HepG2 (cell line): ENCODE measurements at regions not wholly inside any gene's neighbourhood (a gene's known extent, or its start where the extent isn't known, plus 50 kb on each side); places are given as distances from the start of the nearest gene placed in this dataset.

Source experiments
- ATAC-seq: fragments of 200-7000 bp; cut with Tn5 transposase; 3 replicates; pipeline ENCODE4 v1.9.1; 2020; ENCODE audit warnings: mild to moderate bottlenecking, moderate library complexity
- BruUV-seq: library from RNA; stranded (reverse); fragments of 400-500 nt; replicated peaks from 2 replicates; lab custom pipeline; 2021; lab: Mats Ljungman, UMichigan
- CTCF ChIA-PET: fragments of 300-600 bp; formaldehyde crosslinking; extraction: SDS; loops from one replicate; lab custom pipeline; 2021; ENCODE audit warnings: low total read pairs, inconsistent platforms, low intra/inter-chr PET ratio; lab: Yijun Ruan, JAX
- POLR2A ChIA-PET: fragments of 350-600 bp; sonication (Branson Sonifier 250); formaldehyde crosslinking; loops from one replicate; lab custom pipeline; 2020; ENCODE audit warnings: antibody characterized with exemption, inconsistent platforms; lab: Yijun Ruan, JAX
- DNase-seq: peaks from one replicate; pipeline ENCODE4 v3.0.0-alpha.2; 2015; ENCODE audit warnings: low spot score
- FAIRE-seq: peaks from 3 replicates; lab custom pipeline; 2011; peaks lifted over from hg19 to GRCh38; lab: Jason Lieb, UNC
- H2AFZ ChIP-seq: one replicate; pipeline ENCODE4 v1.6.1; 2011; ENCODE audit warnings: low read length, inconsistent platforms
- H3K27ac ChIP-seq: fragments of 300-600 bp; 3 replicates; pipeline ENCODE4 v1.8.0; 2011; ENCODE audit warnings: mixed run types, mild to moderate bottlenecking, mixed read lengths, low read length, inconsistent platforms; ENCODE audit not compliant: insufficient read depth; ENCODE audit errors: extremely low read length
- H3K27me3 ChIP-seq, 2 experiments: fragments of 200-600 bp in 1 of 2; 2 replicates in 1 of 2; 3 replicates in 1 of 2; pipeline versions ENCODE4 v1.6.0 to v1.8.0; 2011; ENCODE audit warnings: low read length in 2 of 2, mild to moderate bottlenecking in 2 of 2, moderate library complexity in 2 of 2, inconsistent platforms in 1 of 2; ENCODE audit not compliant: insufficient read depth in 2 of 2, control insufficient read depth in 1 of 2
- H3K36me3 ChIP-seq, 2 experiments: fragments of 200-600 bp in 1 of 2; replicated peaks in 1 of 2; 2 replicates in 1 of 2; 3 replicates in 1 of 2; pipeline versions ENCODE4 v1.5.1 to v1.8.0; 2011; ENCODE audit warnings: low read length in 2 of 2, inconsistent platforms in 1 of 2; ENCODE audit not compliant: insufficient read depth in 2 of 2, control insufficient read depth in 1 of 2
- H3K4me1 ChIP-seq: 2 replicates; pipeline ENCODE4 v1.5.1; 2012; ENCODE audit warnings: low read length, inconsistent platforms; ENCODE audit not compliant: insufficient read depth
- H3K4me2 ChIP-seq: 2 replicates; pipeline ENCODE4 v1.6.0; 2011; ENCODE audit warnings: low read depth, low read length, inconsistent platforms
- H3K4me3 ChIP-seq, 3 experiments: fragments of 200-600 bp in 1 of 3; sonication (generic), shearing (Covaris generic) in 1 of 3; replicated peaks in 1 of 3; 2 replicates each; pipeline ENCODE4 v1.5.1; 2011 to 2016; ENCODE audit warnings: low read length in 3 of 3, inconsistent platforms in 2 of 3, low read depth in 2 of 3, mild to moderate bottlenecking in 2 of 3, control low read depth in 1 of 3, mixed read lengths in 1 of 3; ENCODE audit not compliant: insufficient read depth in 1 of 3
- H3K79me2 ChIP-seq: one replicate; pipeline ENCODE4 v1.6.1; 2011; ENCODE audit warnings: low read length, inconsistent platforms; ENCODE audit not compliant: insufficient read depth
- H3K9ac ChIP-seq: 2 replicates; pipeline ENCODE4 v1.6.0; 2011; ENCODE audit warnings: mild to moderate bottlenecking, low read depth, low read length, inconsistent platforms; ENCODE audit not compliant: insufficient read depth
- H3K9me3 ChIP-seq: 2 replicates; pipeline ENCODE4 v1.5.1; 2012; ENCODE audit warnings: mild to moderate bottlenecking, low read length
- H4K20me1 ChIP-seq: 2 replicates; pipeline ENCODE4 v1.6.0; 2011; ENCODE audit warnings: inconsistent platforms, mild to moderate bottlenecking, low read length, moderate library complexity; ENCODE audit not compliant: insufficient read depth
- CBFB ChIP-seq: sonication (generic); formaldehyde crosslinking; IDR thresholded peaks from 2 replicates; pipeline ENCODE4 v1.4.0; 2020; ENCODE audit warnings: missing genetic modification reagents
- CENPT ChIP-seq: sonication (generic); formaldehyde crosslinking; IDR thresholded peaks from 2 replicates; pipeline ENCODE4 v1.8.0; 2022; ENCODE audit warnings: low read depth, mild to moderate bottlenecking, moderate library complexity, missing genetic modification reagents
- RCOR2 ChIP-seq: IDR thresholded peaks from 2 replicates; pipeline ENCODE4 v1.6.1; 2016; ENCODE audit warnings: missing biosample characterization, missing genetic modification reagents
- THAP11 ChIP-seq: IDR thresholded peaks from 2 replicates; pipeline ENCODE4 v1.6.1; 2016; ENCODE audit warnings: missing biosample characterization, missing genetic modification reagents
- ZBTB7A ChIP-seq: sonication (generic); formaldehyde crosslinking; IDR thresholded peaks from 2 replicates; pipeline ENCODE4 v1.8.0; 2022; ENCODE audit warnings: mild to moderate bottlenecking, missing genetic modification reagents
- ZNF354B ChIP-seq: sonication (generic); formaldehyde crosslinking; IDR thresholded peaks from 2 replicates; pipeline ENCODE4 v1.8.0; 2022; ENCODE audit warnings: mild to moderate bottlenecking, missing genetic modification reagents
- ZNF446 ChIP-seq: sonication (generic); formaldehyde crosslinking; IDR thresholded peaks from 2 replicates; pipeline ENCODE4 v1.5.0; 2020; ENCODE audit warnings: mild to moderate bottlenecking, missing genetic modification reagents
- ZNF772 ChIP-seq: sonication (generic); formaldehyde crosslinking; IDR thresholded peaks from 2 replicates; pipeline ENCODE4 v1.5.0; 2020; ENCODE audit warnings: mild to moderate bottlenecking, missing genetic modification reagents
- WGBS: methylation state at CpG from one replicate; pipeline ENCODE4 v1.1.6; 2017; ENCODE audit warnings: low lambda C conversion rate; 5-methylcytosine and 5-hydroxymethylcytosine counted together
- in situ Hi-C: cut with HindIII; loops from 2 replicates; pipeline ENCODE4 v1.10.0; 2017; ENCODE audit warnings: low pct_unique_long_range_greater_than_20kb; ENCODE audit not compliant: extremely low pct_ligation_motif_present
- intact Hi-C: fragments of 100-400 bp; cut with micrococcal nuclease; formaldehyde crosslinking; loops from one replicate; pipeline ENCODE4 v1.10.0; 2022; ENCODE audit not compliant: unreplicated experiment
- TF ChIP-seq, protein P1 (sequence below): sonication (generic); formaldehyde crosslinking; IDR thresholded peaks from 2 replicates; pipeline ENCODE4 v1.4.0; 2020; ENCODE audit warnings: missing genetic modification reagents

GRCh38 chr21:37986000-37986399 lies 69.7 kb upstream of the KCNJ6 start (continued):
- TF ChIP-seq ZNF446 (CRISPR knock-in tag), result no peak
- no peak for TF ChIP-seq ZNF354B (CRISPR knock-in tag)

DNA sequence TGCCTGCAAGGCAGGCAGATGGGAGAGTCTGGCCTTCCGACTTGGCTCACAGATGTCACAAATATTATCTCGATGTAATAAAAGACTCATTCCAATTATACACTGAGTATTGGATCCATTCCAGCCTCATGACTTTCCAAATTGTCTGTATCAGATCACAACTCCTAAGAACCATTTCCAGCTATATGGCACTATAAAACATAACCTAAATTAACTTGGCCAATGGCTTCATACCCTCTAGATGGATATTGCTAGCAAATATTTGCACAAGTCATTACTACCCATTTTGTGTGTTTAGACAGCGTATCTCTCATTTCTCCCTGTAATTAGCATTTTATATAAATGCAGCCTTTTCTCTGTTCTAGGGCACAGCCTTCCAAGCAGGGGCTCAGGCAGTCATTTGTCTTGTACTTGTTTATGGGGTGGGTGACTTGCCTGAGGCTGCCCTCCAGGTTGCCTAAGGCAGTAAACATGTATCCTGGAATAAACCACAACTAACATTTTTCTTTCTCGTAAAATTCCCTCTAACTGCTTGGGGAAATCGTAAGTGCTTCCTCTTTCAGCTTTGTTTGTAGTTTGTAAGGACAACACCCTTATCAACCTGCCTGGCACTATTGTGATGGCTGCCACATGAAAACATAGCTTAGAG lies 70.6 kb upstream of the KCNJ6 start:
- no peak overlapping the region for H3K27ac ChIP-seq
- intact Hi-C loops, result no loop called here
- H3K36me3 ChIP-seq, result no peaks in the 10 kb centered on the region
- H4K20me1 ChIP-seq, result no peaks in the 10 kb centered on the region
- ATAC-seq (no peak), DNase-seq (no peak), FAIRE-seq (no peak)
- ChIA-PET POLR2A (no interaction called here), CTCF (no interaction called here)
- no peak overlapping the region for H2AFZ ChIP-seq
- no TSS peak for BruUV-seq
- no peaks in the 10 kb centered on the region for H3K9me3 ChIP-seq
- H3K27me3 ChIP-seq, result no peaks in the 10 kb centered on the region
- H3K4me3 ChIP-seq, result no peak overlapping the region
- no peak overlapping the region for H3K9ac ChIP-seq
- no peak for TF ChIP-seq THAP11 (CRISPR knock-in tag)
- TF ChIP-seq ZNF772 (CRISPR knock-in tag), result no peak
- TF ChIP-seq CENPT, result no peak
- TF ChIP-seq, protein P1, sequence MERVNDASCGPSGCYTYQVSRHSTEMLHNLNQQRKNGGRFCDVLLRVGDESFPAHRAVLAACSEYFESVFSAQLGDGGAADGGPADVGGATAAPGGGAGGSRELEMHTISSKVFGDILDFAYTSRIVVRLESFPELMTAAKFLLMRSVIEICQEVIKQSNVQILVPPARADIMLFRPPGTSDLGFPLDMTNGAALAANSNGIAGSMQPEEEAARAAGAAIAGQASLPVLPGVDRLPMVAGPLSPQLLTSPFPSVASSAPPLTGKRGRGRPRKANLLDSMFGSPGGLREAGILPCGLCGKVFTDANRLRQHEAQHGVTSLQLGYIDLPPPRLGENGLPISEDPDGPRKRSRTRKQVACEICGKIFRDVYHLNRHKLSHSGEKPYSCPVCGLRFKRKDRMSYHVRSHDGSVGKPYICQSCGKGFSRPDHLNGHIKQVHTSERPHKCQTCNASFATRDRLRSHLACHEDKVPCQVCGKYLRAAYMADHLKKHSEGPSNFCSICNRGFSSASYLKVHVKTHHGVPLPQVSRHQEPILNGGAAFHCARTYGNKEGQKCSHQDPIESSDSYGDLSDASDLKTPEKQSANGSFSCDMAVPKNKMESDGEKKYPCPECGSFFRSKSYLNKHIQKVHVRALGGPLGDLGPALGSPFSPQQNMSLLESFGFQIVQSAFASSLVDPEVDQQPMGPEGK (CRISPR knock-in tag), result no peak
- TF ChIP-seq CBFB, result no peak
- no peak for TF ChIP-seq ZBTB7A (CRISPR knock-in tag)
- no peak for TF ChIP-seq RCOR2 (CRISPR knock-in tag)
- 4% methylated on average over 5 of the region's 5 CpGs for WGBS
- no peaks in the 10 kb centered on the region for H3K79me2 ChIP-seq
- H3K4me1 ChIP-seq, result no peaks in the 10 kb centered on the region
- in situ Hi-C loops, result loop anchor here (10.0 kb wide), 1 partner anchor 58 kb away; no protein-coding TSS in a partner anchor
- H3K4me2 ChIP-seq, result no peak overlapping the region
